ENCODE measurements at regions not wholly inside any gene's neighbourhood (a gene's known extent, or its start where the extent isn't known, plus 50 kb on each side); places are given as distances from the start of the nearest gene placed in this dataset.

DNA sequence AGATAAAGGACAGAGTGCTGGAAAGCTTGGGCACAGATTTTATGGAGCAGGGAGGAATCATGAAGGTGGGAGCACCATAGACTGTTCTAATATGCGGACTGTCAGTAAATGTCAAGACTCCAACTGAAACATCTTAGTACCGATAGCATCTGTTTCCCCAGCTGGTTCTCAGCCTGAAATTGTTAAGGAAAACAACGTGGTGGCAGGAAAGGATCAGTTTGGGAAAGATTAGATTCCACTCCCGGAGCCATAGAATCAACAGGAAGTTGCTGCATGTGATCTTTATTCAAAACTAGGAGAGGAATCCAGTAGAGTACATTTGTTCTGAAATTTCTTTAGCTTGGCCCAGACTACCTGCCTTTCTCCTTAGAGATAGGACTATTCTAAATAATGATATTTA, 559.1 kb downstream of the CSNK1G3 start:
- Histone ChIP-seq H3K9me3 (no peaks in the 10 kb centered on the region), H3K27ac (no peak overlapping the region), H3K4me1 (peaks cover 0 to 3% (median 0%) of the 10 kb centered on the region in 6 donors), H3K36me3 (no peaks in the 10 kb centered on the region), H3K27me3 (replicated peaks in 1 of 7) (no peaks in the 10 kb centered on the region), H3K4me3 (no peak overlapping the region)
- TF ChIP-seq POLR2AphosphoS5 (IDR thresholded peaks at IDR 0.05) (no peak), POLR2A (IDR thresholded peaks at IDR 0.05) (no peak)
- TF ChIP-seq, protein P1, sequence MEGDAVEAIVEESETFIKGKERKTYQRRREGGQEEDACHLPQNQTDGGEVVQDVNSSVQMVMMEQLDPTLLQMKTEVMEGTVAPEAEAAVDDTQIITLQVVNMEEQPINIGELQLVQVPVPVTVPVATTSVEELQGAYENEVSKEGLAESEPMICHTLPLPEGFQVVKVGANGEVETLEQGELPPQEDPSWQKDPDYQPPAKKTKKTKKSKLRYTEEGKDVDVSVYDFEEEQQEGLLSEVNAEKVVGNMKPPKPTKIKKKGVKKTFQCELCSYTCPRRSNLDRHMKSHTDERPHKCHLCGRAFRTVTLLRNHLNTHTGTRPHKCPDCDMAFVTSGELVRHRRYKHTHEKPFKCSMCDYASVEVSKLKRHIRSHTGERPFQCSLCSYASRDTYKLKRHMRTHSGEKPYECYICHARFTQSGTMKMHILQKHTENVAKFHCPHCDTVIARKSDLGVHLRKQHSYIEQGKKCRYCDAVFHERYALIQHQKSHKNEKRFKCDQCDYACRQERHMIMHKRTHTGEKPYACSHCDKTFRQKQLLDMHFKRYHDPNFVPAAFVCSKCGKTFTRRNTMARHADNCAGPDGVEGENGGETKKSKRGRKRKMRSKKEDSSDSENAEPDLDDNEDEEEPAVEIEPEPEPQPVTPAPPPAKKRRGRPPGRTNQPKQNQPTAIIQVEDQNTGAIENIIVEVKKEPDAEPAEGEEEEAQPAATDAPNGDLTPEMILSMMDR (IDR thresholded peaks at IDR 0.05 in 8 of 11, conservative IDR thresholded peaks at IDR 0.05 in 3 of 11) = no peak
- WGBS, 5 donors = 50 to 69% (median 56%) methylated on average over 4 of the region's 4 CpGs
- intact Hi-C loops (cut with DNase I; ENCODE audit: low total_unique reads) = no loop called here
- no peak for DNase-seq

DNA sequence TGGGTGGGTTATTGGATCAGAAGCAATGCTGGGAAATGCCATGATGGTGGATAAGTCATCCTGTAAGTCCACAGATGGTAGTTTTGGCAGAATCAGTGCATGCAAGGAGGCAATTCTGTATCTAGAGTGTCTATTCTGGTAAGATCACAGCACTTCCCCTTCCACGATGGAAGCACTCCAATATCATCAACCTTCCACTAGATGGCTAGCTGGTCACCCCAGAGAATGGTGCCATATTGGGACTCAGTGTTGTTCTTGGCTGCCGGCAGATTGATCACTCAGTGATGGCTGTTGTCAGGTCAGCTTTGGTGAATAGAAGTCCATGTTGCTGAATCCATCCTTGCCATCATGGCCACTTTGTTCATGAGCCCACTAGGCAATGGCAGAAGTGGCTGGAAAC, 553.5 kb downstream of the CSNK1G3 start:
- Histone ChIP-seq H3K27ac (no peak overlapping the region), H3K4me3 (no peak overlapping the region), H3K27me3 (replicated peaks in 1 of 7) (no peaks in the 10 kb centered on the region), H3K9me3 (peaks cover 0 to 6% (median 0%) of the 10 kb centered on the region in 8 donors), H3K4me1 (no peaks in the 10 kb centered on the region), H3K36me3 (no peaks in the 10 kb centered on the region)
- 79 to 100% (median 90%) methylated on average over 2 of the region's 2 CpGs for WGBS, 5 donors
- intact Hi-C loops (cut with DNase I; ENCODE audit: low total_unique reads) = no loop called here
- no peak for DNase-seq
- no peak for TF ChIP-seq POLR2AphosphoS5 (IDR thresholded peaks at IDR 0.05)
- no peak for TF ChIP-seq POLR2A (IDR thresholded peaks at IDR 0.05)
- TF ChIP-seq, protein P1 (IDR thresholded peaks at IDR 0.05 in 8 of 11, conservative IDR thresholded peaks at IDR 0.05 in 3 of 11) = no peak

DNA sequence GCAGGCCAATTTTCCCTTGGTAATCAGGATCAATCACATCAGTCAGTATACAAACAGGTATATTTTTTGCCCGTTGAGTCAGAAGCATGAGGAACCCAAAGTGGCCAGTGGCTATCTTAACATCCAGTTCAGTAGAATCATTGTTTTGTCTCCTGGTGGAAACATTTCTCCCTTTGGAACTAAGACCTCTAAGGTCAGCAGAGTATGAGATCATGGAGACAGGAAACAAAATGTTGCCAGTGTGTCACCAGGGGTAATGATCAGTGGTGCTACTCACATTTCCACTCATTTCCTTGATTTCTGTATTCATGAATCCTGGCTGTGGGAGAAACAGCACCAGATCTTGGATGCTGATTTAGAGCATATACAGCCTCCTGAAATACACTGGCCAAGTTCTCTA, 553.0 kb downstream of the CSNK1G3 start:
- no peak overlapping the region for H3K4me3 ChIP-seq
- no peaks in the 10 kb centered on the region for H3K36me3 ChIP-seq
- H3K27ac ChIP-seq = no peak overlapping the region
- no peak for TF ChIP-seq POLR2A (IDR thresholded peaks at IDR 0.05)
- TF ChIP-seq POLR2AphosphoS5 (IDR thresholded peaks at IDR 0.05) = no peak
- TF ChIP-seq, protein P1 (IDR thresholded peaks at IDR 0.05 in 8 of 11, conservative IDR thresholded peaks at IDR 0.05 in 3 of 11) = no peak
- no peaks in the 10 kb centered on the region for H3K4me1 ChIP-seq
- H3K27me3 ChIP-seq (replicated peaks in 1 of 7) = no peaks in the 10 kb centered on the region
- peaks cover 0 to 6% (median 0%) of the 10 kb centered on the region in 8 donors for H3K9me3 ChIP-seq
- WGBS, 5 donors = 83 to 94% (median 89%) methylated on average over 1 of the region's 1 CpG
- intact Hi-C loops (cut with DNase I; ENCODE audit: low total_unique reads) = no loop called here
- no peak for DNase-seq

DNA sequence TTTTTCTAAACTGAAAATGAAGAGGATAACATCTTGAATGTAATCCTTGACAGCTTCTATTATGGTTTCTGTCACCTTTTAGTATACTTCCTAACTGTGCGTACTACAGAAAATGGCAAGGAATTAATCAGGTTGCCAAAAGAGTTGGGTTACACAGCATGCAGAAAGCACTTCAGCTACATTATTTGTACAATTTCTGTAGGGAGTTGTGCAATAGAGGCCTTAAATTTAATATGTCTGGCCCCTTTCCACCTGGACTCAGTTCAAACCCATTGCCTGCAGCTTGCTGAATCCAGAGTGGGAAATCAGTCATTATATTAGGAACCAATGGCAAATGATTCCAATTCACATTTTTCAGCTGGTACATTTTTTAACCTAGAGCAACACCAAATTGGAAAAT, 549.7 kb downstream of the CSNK1G3 start:
- no peaks in the 10 kb centered on the region for H3K27me3 ChIP-seq (replicated peaks in 1 of 7)
- H3K4me3 ChIP-seq = no peak overlapping the region
- intact Hi-C loops (cut with DNase I; ENCODE audit: low total_unique reads) = no loop called here
- TF ChIP-seq POLR2A (IDR thresholded peaks at IDR 0.05) = no peak
- TF ChIP-seq POLR2AphosphoS5 (IDR thresholded peaks at IDR 0.05) = no peak
- TF ChIP-seq, protein P1 (IDR thresholded peaks at IDR 0.05 in 8 of 11, conservative IDR thresholded peaks at IDR 0.05 in 3 of 11) = no peak
- H3K36me3 ChIP-seq = no peaks in the 10 kb centered on the region
- H3K27ac ChIP-seq = no peak overlapping the region
- no peak for DNase-seq
- H3K9me3 ChIP-seq = peaks cover 0 to 6% (median 0%) of the 10 kb centered on the region in 8 donors
- H3K4me1 ChIP-seq = peaks cover 4 to 19% (median 11%) of the 10 kb centered on the region in 6 donors
- WGBS, 5 donors = 75 to 91% (median 87%) methylated on average over 1 of the region's 1 CpG

Measured in spleen (tissue), 11 donors.